Activated T-helper 1 cell treated with anti-CD3 and anti-CD28 coated beads, Interleukin-12 subunit alpha, Interleukin-12 subunit beta, Interleukin-2, Interleukin-4 antibody, amounts not matched to agents 30 ng/mL and 10 ng/mL and 1 ng/mL, durations not matched to agents 14 hours and 24 hours and 36 hours (primary cell): ENCODE measurements at regions not wholly inside any gene's neighbourhood (a gene's known extent, or its start where the extent isn't known, plus 50 kb on each side); places are given as distances from the start of the nearest gene placed in this dataset.

Source experiments
- DNase-seq: peaks from one replicate; pipeline ENCODE4 v3.0.0; 2021; ENCODE audit warnings: low spot score
- H3K27ac Mint-ChIP-seq: one replicate; pipeline ENCODE4 v1.8.0; 2021; ENCODE audit warnings: mild to moderate bottlenecking, mixed read lengths
- H3K27me3 Mint-ChIP-seq: one replicate; pipeline ENCODE4 v1.8.0; 2022; ENCODE audit warnings: mild to moderate bottlenecking, moderate library complexity, mixed read lengths; ENCODE audit not compliant: insufficient read depth
- H3K36me3 Mint-ChIP-seq: one replicate; pipeline ENCODE4 v1.8.0; 2021; ENCODE audit warnings: low read depth, mixed read lengths
- H3K4me1 Mint-ChIP-seq: one replicate; pipeline ENCODE4 v1.8.0; 2021; ENCODE audit warnings: low read depth, mixed read lengths
- H3K4me3 Mint-ChIP-seq: one replicate; pipeline ENCODE4 v1.8.0; 2021; ENCODE audit warnings: mild to moderate bottlenecking, moderate library complexity, mixed read lengths
- H3K9me3 Mint-ChIP-seq: one replicate; pipeline ENCODE4 v1.8.0; 2021; ENCODE audit warnings: mixed read lengths
- intact Hi-C: fragments of 100-400 bp; cut with micrococcal nuclease; formaldehyde crosslinking; loops from one replicate; pipeline ENCODE4 v1.15.1; 2024

GRCh38 chr20:22371843-22372242, 212.5 kb downstream of the FOXA2 start:
- intact Hi-C loops, result no loop called here
- Mint-ChIP-seq H3K27me3 (no peaks in the 10 kb centered on the region), H3K4me1 (peaks cover 7% of the 10 kb centered on the region), H3K9me3 (no peaks in the 10 kb centered on the region), H3K4me3 (no peak overlapping the region), H3K36me3 (no peaks in the 10 kb centered on the region), H3K27ac (no peak overlapping the region)
- DNase-seq, result no peak

GRCh38 chr20:22370137-22370536, 214.2 kb downstream of the FOXA2 start:
- Mint-ChIP-seq H3K4me3 (no peak overlapping the region), H3K4me1 (peaks cover 7% of the 10 kb centered on the region), H3K36me3 (no peaks in the 10 kb centered on the region), H3K9me3 (no peaks in the 10 kb centered on the region), H3K27ac (no peak overlapping the region), H3K27me3 (no peaks in the 10 kb centered on the region)
- intact Hi-C loops, result no loop called here
- DNase-seq, result no peak

GRCh38 chr20:22369100-22369499, 215.3 kb downstream of the FOXA2 start:
- Mint-ChIP-seq H3K27ac (no peak overlapping the region), H3K4me3 (no peak overlapping the region), H3K4me1 (peaks cover 7% of the 10 kb centered on the region), H3K9me3 (no peaks in the 10 kb centered on the region), H3K27me3 (no peaks in the 10 kb centered on the region), H3K36me3 (no peaks in the 10 kb centered on the region)
- DNase-seq, result no peak
- intact Hi-C loops, result no loop called here

GRCh38 chr20:22368235-22368634, 216.1 kb downstream of the FOXA2 start:
- no peak overlapping the region for H3K4me3 Mint-ChIP-seq
- no peak for DNase-seq
- H3K9me3 Mint-ChIP-seq, result no peaks in the 10 kb centered on the region
- H3K36me3 Mint-ChIP-seq, result no peaks in the 10 kb centered on the region
- H3K27me3 Mint-ChIP-seq, result no peaks in the 10 kb centered on the region
- intact Hi-C loops, result no loop called here
- H3K27ac Mint-ChIP-seq, result no peak overlapping the region
- H3K4me1 Mint-ChIP-seq, result peaks cover 7% of the 10 kb centered on the region

- Mint-ChIP-seq H3K4me3 (no peak overlapping the region), H3K27me3 (no peaks in the 10 kb centered on the region), H3K9me3 (no peaks in the 10 kb centered on the region), H3K27ac (no peak overlapping the region), H3K36me3 (no peaks in the 10 kb centered on the region), H3K4me1 (no peaks in the 10 kb centered on the region)
- intact Hi-C loops, result no loop called here
- DNase-seq, result no peak
Observed at GRCh38 chr20:22366631-22367030, 217.7 kb downstream of the FOXA2 start.

- Mint-ChIP-seq H3K36me3 (no peaks in the 10 kb centered on the region), H3K27me3 (no peaks in the 10 kb centered on the region), H3K4me1 (no peaks in the 10 kb centered on the region), H3K9me3 (no peaks in the 10 kb centered on the region), H3K4me3 (no peak overlapping the region), H3K27ac (no peak overlapping the region)
- intact Hi-C loops, result no loop called here
- no peak for DNase-seq
Observed at GRCh38 chr20:22354647-22355046, 229.7 kb downstream of the FOXA2 start.

GRCh38 chr20:22353586-22353985, 230.8 kb downstream of the FOXA2 start:
- no peak for DNase-seq
- H3K27me3 Mint-ChIP-seq, result no peaks in the 10 kb centered on the region
- H3K4me3 Mint-ChIP-seq, result no peak overlapping the region
- no peaks in the 10 kb centered on the region for H3K4me1 Mint-ChIP-seq
- no peak overlapping the region for H3K27ac Mint-ChIP-seq
- intact Hi-C loops, result no loop called here
- no peaks in the 10 kb centered on the region for H3K36me3 Mint-ChIP-seq
- H3K9me3 Mint-ChIP-seq, result no peaks in the 10 kb centered on the region

GRCh38 chr20:22352019-22352418, 232.4 kb downstream of the FOXA2 start:
- no peak for DNase-seq
- H3K27me3 Mint-ChIP-seq, result no peaks in the 10 kb centered on the region
- H3K4me3 Mint-ChIP-seq, result no peak overlapping the region
- H3K4me1 Mint-ChIP-seq, result peaks cover under 1% of the 10 kb centered on the region
- no peaks in the 10 kb centered on the region for H3K36me3 Mint-ChIP-seq
- intact Hi-C loops, result no loop called here
- no peaks in the 10 kb centered on the region for H3K9me3 Mint-ChIP-seq
- no peak overlapping the region for H3K27ac Mint-ChIP-seq

GRCh38 chr20:22350624-22351023, 233.7 kb downstream of the FOXA2 start:
- Mint-ChIP-seq H3K9me3 (no peaks in the 10 kb centered on the region), H3K27me3 (no peaks in the 10 kb centered on the region), H3K4me3 (no peak overlapping the region), H3K27ac (no peak overlapping the region), H3K4me1 (peaks cover 7% of the 10 kb centered on the region), H3K36me3 (no peaks in the 10 kb centered on the region)
- intact Hi-C loops, result no loop called here
- DNase-seq, result no peak

GRCh38 chr20:22348010-22348409, 236.4 kb downstream of the FOXA2 start:
- Mint-ChIP-seq H3K27me3 (no peaks in the 10 kb centered on the region), H3K4me1 (peaks cover 7% of the 10 kb centered on the region), H3K9me3 (no peaks in the 10 kb centered on the region), H3K36me3 (no peaks in the 10 kb centered on the region), H3K4me3 (no peak overlapping the region), H3K27ac (no peak overlapping the region)
- DNase-seq, result no peak
- intact Hi-C loops, result no loop called here

- Mint-ChIP-seq H3K4me1 (peaks cover 7% of the 10 kb centered on the region), H3K36me3 (no peaks in the 10 kb centered on the region), H3K9me3 (no peaks in the 10 kb centered on the region), H3K4me3 (no peak overlapping the region), H3K27me3 (no peaks in the 10 kb centered on the region), H3K27ac (no peak overlapping the region)
- intact Hi-C loops, result no loop called here
- DNase-seq, result no peak
Observed at GRCh38 chr20:22346716-22347115, 237.7 kb downstream of the FOXA2 start.

GRCh38 chr20:22343612-22344011, 240.8 kb downstream of the FOXA2 start:
- Mint-ChIP-seq H3K4me3 (no peak overlapping the region), H3K27ac (no peak overlapping the region), H3K9me3 (no peaks in the 10 kb centered on the region), H3K4me1 (peaks cover 7% of the 10 kb centered on the region), H3K36me3 (no peaks in the 10 kb centered on the region), H3K27me3 (peaks cover 3% of the 10 kb centered on the region)
- intact Hi-C loops, result no loop called here
- DNase-seq, result no peak

GRCh38 chr20:22342410-22342809, 242.0 kb downstream of the FOXA2 start:
- Mint-ChIP-seq H3K4me3 (no peak overlapping the region), H3K27ac (no peak overlapping the region), H3K9me3 (no peaks in the 10 kb centered on the region), H3K27me3 (peaks cover 3% of the 10 kb centered on the region), H3K4me1 (peaks cover 7% of the 10 kb centered on the region), H3K36me3 (no peaks in the 10 kb centered on the region)
- intact Hi-C loops, result no loop called here
- no peak for DNase-seq

GRCh38 chr20:22341508-22341907, 242.9 kb downstream of the FOXA2 start:
- no peak overlapping the region for H3K27ac Mint-ChIP-seq
- H3K36me3 Mint-ChIP-seq, result no peaks in the 10 kb centered on the region
- intact Hi-C loops, result no loop called here
- peaks cover 1% of the 10 kb centered on the region for H3K4me1 Mint-ChIP-seq
- peaks cover 3% of the 10 kb centered on the region for H3K27me3 Mint-ChIP-seq
- no peaks in the 10 kb centered on the region for H3K9me3 Mint-ChIP-seq
- H3K4me3 Mint-ChIP-seq, result no peak overlapping the region
- DNase-seq, result no peak
